Rectal smooth muscle tissue (tissue), 1 donor: ENCODE measurements at regions not wholly inside any gene's neighbourhood (a gene's known extent, or its start where the extent isn't known, plus 50 kb on each side); places are given as distances from the start of the nearest gene placed in this dataset.

ENCODE experiments used
- H3K27ac ChIP-seq: one replicate; pipeline ENCODE4 v1.7.0; 2013; ENCODE audit warnings: low read depth, low read length, inconsistent platforms
- H3K27me3 ChIP-seq: one replicate; pipeline ENCODE4 v1.7.0; 2013; ENCODE audit warnings: low read length; ENCODE audit not compliant: control insufficient read depth, insufficient read depth
- H3K36me3 ChIP-seq: one replicate; pipeline ENCODE4 v1.7.0; 2013; ENCODE audit warnings: low read length; ENCODE audit not compliant: control insufficient read depth, insufficient read depth
- H3K4me1 ChIP-seq: one replicate; pipeline ENCODE4 v1.7.0; 2013; ENCODE audit warnings: low read length; ENCODE audit not compliant: control insufficient read depth, insufficient read depth
- H3K4me3 ChIP-seq: one replicate; pipeline ENCODE4 v1.7.0; 2013; ENCODE audit warnings: low read length
- H3K9ac ChIP-seq: one replicate; pipeline ENCODE4 v1.7.0; 2013; ENCODE audit warnings: low read length

- H3K36me3 ChIP-seq = no peaks in the 10 kb centered on the region
- no peaks in the 10 kb centered on the region for H3K27me3 ChIP-seq
These were observed 139.6 kb downstream of the RXFP2 start for GRCh38 chr13:31878955-31879354.

GRCh38 chr13:31880851-31881494 lies 141.6 kb downstream of the RXFP2 start:
- no peaks in the 10 kb centered on the region for H3K4me1 ChIP-seq
- no peak overlapping the region for H3K27ac ChIP-seq
- H3K27me3 ChIP-seq = no peaks in the 10 kb centered on the region
- no peaks in the 10 kb centered on the region for H3K36me3 ChIP-seq
- H3K9ac ChIP-seq = no peak overlapping the region
- H3K4me3 ChIP-seq = no peak overlapping the region

More at GRCh38 chr13:31878955-31879354, 139.6 kb downstream of the RXFP2 start:
- no peak overlapping the region for H3K27ac ChIP-seq
- no peak overlapping the region for H3K9ac ChIP-seq
- H3K4me1 ChIP-seq = no peaks in the 10 kb centered on the region
- H3K4me3 ChIP-seq = no peak overlapping the region

GRCh38 chr13:31881495-31881882 lies 142.2 kb downstream of the RXFP2 start:
- Histone ChIP-seq H3K9ac (no peak overlapping the region), H3K27me3 (no peaks in the 10 kb centered on the region), H3K4me1 (no peaks in the 10 kb centered on the region), H3K4me3 (no peak overlapping the region), H3K36me3 (no peaks in the 10 kb centered on the region), H3K27ac (no peak overlapping the region)

- no peak overlapping the region for H3K9ac ChIP-seq
- H3K27ac ChIP-seq = no peak overlapping the region
- no peaks in the 10 kb centered on the region for H3K4me1 ChIP-seq
- no peaks in the 10 kb centered on the region for H3K27me3 ChIP-seq
- H3K36me3 ChIP-seq = no peaks in the 10 kb centered on the region
- H3K4me3 ChIP-seq = no peak overlapping the region
These were observed 143.5 kb downstream of the RXFP2 start for GRCh38 chr13:31882794-31883193.

- Histone ChIP-seq H3K27me3 (no peaks in the 10 kb centered on the region), H3K4me1 (no peaks in the 10 kb centered on the region), H3K36me3 (no peaks in the 10 kb centered on the region), H3K4me3 (no peak overlapping the region), H3K9ac (no peak overlapping the region), H3K27ac (no peak overlapping the region)
These were observed 145.2 kb downstream of the RXFP2 start for GRCh38 chr13:31884556-31884955.

- H3K27me3 ChIP-seq = no peaks in the 10 kb centered on the region
- H3K9ac ChIP-seq = no peak overlapping the region
- H3K4me3 ChIP-seq = no peak overlapping the region
- no peaks in the 10 kb centered on the region for H3K4me1 ChIP-seq
- no peak overlapping the region for H3K27ac ChIP-seq
- no peaks in the 10 kb centered on the region for H3K36me3 ChIP-seq
These were observed 145.6 kb upstream of the FRY start for GRCh38 chr13:31885994-31886393.

- H3K4me3 ChIP-seq = no peak overlapping the region
- H3K4me1 ChIP-seq = no peaks in the 10 kb centered on the region
- H3K36me3 ChIP-seq = no peaks in the 10 kb centered on the region
- H3K9ac ChIP-seq = no peak overlapping the region
- no peak overlapping the region for H3K27ac ChIP-seq
- H3K27me3 ChIP-seq = no peaks in the 10 kb centered on the region
These were observed 144.3 kb upstream of the FRY start for GRCh38 chr13:31887286-31887685.

GRCh38 chr13:31890946-31891345 lies 140.6 kb upstream of the FRY start:
- no peaks in the 10 kb centered on the region for H3K4me1 ChIP-seq
- no peak overlapping the region for H3K4me3 ChIP-seq
- H3K27me3 ChIP-seq = no peaks in the 10 kb centered on the region
- H3K27ac ChIP-seq = no peak overlapping the region
- H3K36me3 ChIP-seq = no peaks in the 10 kb centered on the region
- H3K9ac ChIP-seq = no peak overlapping the region

GRCh38 chr13:31891472-31891871 lies 140.1 kb upstream of the FRY start:
- no peak overlapping the region for H3K27ac ChIP-seq
- H3K36me3 ChIP-seq = no peaks in the 10 kb centered on the region
- H3K9ac ChIP-seq = no peak overlapping the region
- no peaks in the 10 kb centered on the region for H3K4me1 ChIP-seq
- H3K4me3 ChIP-seq = no peak overlapping the region
- no peaks in the 10 kb centered on the region for H3K27me3 ChIP-seq

- no peak overlapping the region for H3K27ac ChIP-seq
- no peaks in the 10 kb centered on the region for H3K36me3 ChIP-seq
- no peak overlapping the region for H3K9ac ChIP-seq
- H3K4me3 ChIP-seq = no peak overlapping the region
- no peaks in the 10 kb centered on the region for H3K27me3 ChIP-seq
- no peaks in the 10 kb centered on the region for H3K4me1 ChIP-seq
These were observed 136.6 kb upstream of the FRY start for GRCh38 chr13:31894931-31895330.

GRCh38 chr13:31895691-31896090 lies 135.9 kb upstream of the FRY start:
- Histone ChIP-seq H3K36me3 (no peaks in the 10 kb centered on the region), H3K27me3 (no peaks in the 10 kb centered on the region), H3K4me1 (no peaks in the 10 kb centered on the region), H3K27ac (no peak overlapping the region), H3K4me3 (no peak overlapping the region), H3K9ac (no peak overlapping the region)

GRCh38 chr13:31896427-31896826 lies 135.1 kb upstream of the FRY start:
- no peaks in the 10 kb centered on the region for H3K36me3 ChIP-seq
- no peak overlapping the region for H3K4me3 ChIP-seq
- no peaks in the 10 kb centered on the region for H3K27me3 ChIP-seq
- H3K9ac ChIP-seq = no peak overlapping the region
- no peaks in the 10 kb centered on the region for H3K4me1 ChIP-seq
- no peak overlapping the region for H3K27ac ChIP-seq

- no peak overlapping the region for H3K27ac ChIP-seq
- no peaks in the 10 kb centered on the region for H3K4me1 ChIP-seq
- H3K36me3 ChIP-seq = no peaks in the 10 kb centered on the region
- no peaks in the 10 kb centered on the region for H3K27me3 ChIP-seq
- H3K4me3 ChIP-seq = no peak overlapping the region
- no peak overlapping the region for H3K9ac ChIP-seq
These were observed 133.0 kb upstream of the FRY start for GRCh38 chr13:31898378-31899071.
